DND-41 (cell line): ENCODE measurements at regions not wholly inside any gene's neighbourhood (a gene's known extent, or its start where the extent isn't known, plus 50 kb on each side); places are given as distances from the start of the nearest gene placed in this dataset.

Experiments
- ATAC-seq: fragments of 200-7000 bp; cut with Tn5 transposase; 3 replicates; pipeline ENCODE4 v1.9.1; 2021; ENCODE audit warnings: low read depth; ENCODE audit not compliant: insufficient read depth
- DNase-seq: peaks from one replicate; pipeline ENCODE4 v3.0.0-alpha.2; 2020
- H2AFZ ChIP-seq: 2 replicates; pipeline ENCODE4 v1.6.0; 2012; ENCODE audit warnings: low read depth, low read length
- H3K27ac ChIP-seq: 2 replicates; pipeline ENCODE4 v1.5.1; 2012; ENCODE audit warnings: low read length, inconsistent platforms
- H3K27me3 ChIP-seq: fragments of 200-600 bp; sonication (generic); 2 replicates; pipeline ENCODE4 v1.6.0; 2012; ENCODE audit warnings: low read length, mild to moderate bottlenecking, inconsistent platforms; ENCODE audit not compliant: insufficient read depth, poor library complexity
- H3K36me3 ChIP-seq: 2 replicates; pipeline ENCODE4 v1.5.1; 2012; ENCODE audit warnings: low read length, inconsistent platforms; ENCODE audit not compliant: insufficient read depth
- H3K4me1 ChIP-seq: 2 replicates; pipeline ENCODE4 v1.5.1; 2012; ENCODE audit warnings: mild to moderate bottlenecking, low read length; ENCODE audit not compliant: insufficient read depth
- H3K4me2 ChIP-seq: 2 replicates; pipeline ENCODE4 v1.6.0; 2012; ENCODE audit warnings: mild to moderate bottlenecking, moderate library complexity, low read length, inconsistent platforms; ENCODE audit not compliant: insufficient read depth
- H3K4me3 ChIP-seq, 2 experiments: fragments of 200-600 bp in 1 of 2; shearing (Covaris generic) in 1 of 2; 2 replicates each; pipeline ENCODE4 v1.5.1; 2012 to 2016; ENCODE audit warnings: inconsistent platforms in 2 of 2, low read length in 2 of 2, mild to moderate bottlenecking in 2 of 2, low read depth in 1 of 2, moderate library complexity in 1 of 2
- H3K79me2 ChIP-seq: 2 replicates; pipeline ENCODE4 v1.6.0; 2012; ENCODE audit warnings: low read length, inconsistent platforms; ENCODE audit not compliant: insufficient read depth
- H3K9ac ChIP-seq: 2 replicates; pipeline ENCODE4 v1.6.0; 2012; ENCODE audit warnings: low read depth, mild to moderate bottlenecking, inconsistent platforms, low read length, moderate library complexity
- H3K9me3 ChIP-seq: 2 replicates; pipeline ENCODE4 v1.5.1; 2012; ENCODE audit warnings: low read length, moderate library complexity, mild to moderate bottlenecking, inconsistent platforms; ENCODE audit not compliant: insufficient read depth, severe bottlenecking
- H4K20me1 ChIP-seq: 2 replicates; pipeline ENCODE4 v1.6.0; 2012; ENCODE audit warnings: low read length; ENCODE audit not compliant: insufficient read depth
- EZH2 ChIP-seq: IDR thresholded peaks from 3 replicates; pipeline ENCODE4 v1.6.1; 2012; ENCODE audit warnings: borderline replicate concordance, low read depth, mild to moderate bottlenecking, moderate library complexity, low read length, inconsistent platforms; ENCODE audit not compliant: severe bottlenecking
- TF ChIP-seq, protein P1 (sequence below): IDR thresholded peaks from 2 replicates; pipeline ENCODE4 v1.5.1; 2012; ENCODE audit warnings: borderline replicate concordance, low read length, moderate library complexity, mild to moderate bottlenecking; ENCODE audit not compliant: poor library complexity, severe bottlenecking; ENCODE audit errors: extremely low read depth

DNA sequence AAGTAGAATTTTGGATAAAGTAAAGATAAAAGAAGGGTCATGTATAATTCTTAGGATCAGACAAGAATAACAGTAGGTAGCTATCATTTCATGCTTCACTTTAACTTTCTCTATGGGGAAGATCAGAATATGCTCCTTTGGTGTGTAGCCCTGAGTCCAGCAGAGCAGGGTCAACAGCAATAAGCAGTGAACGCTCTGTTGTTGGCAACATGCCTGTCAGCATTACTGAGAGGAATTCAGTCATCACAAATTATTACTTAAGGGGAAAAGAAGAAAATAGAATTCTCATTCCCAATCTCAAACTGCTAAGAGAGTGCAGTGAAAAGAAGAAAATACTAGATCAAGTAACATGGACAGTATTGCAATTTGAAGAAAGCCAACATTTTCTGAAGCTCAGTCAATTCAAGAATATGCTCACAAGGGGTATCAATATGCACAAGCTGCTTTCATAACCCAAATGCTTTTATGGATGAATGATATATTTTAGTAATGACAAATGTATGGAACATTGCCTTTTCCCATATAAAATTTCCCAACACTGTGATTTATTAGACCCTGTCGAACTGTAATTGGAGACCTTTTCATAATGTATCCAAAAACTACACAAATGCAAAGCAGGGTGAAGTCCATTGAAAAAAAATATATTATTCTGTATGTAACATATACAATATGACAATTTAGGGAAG is 1359.4 kb downstream of the EFNA5 start:
- Histone ChIP-seq H3K27ac (no peak overlapping the region), H3K27me3 (no peaks in the 10 kb centered on the region), H3K36me3 (no peaks in the 10 kb centered on the region), H3K4me2 (no peak overlapping the region), H2AFZ (no peak overlapping the region), H4K20me1 (no peaks in the 10 kb centered on the region), H3K4me3 (no peak overlapping the region), H3K9me3 (no peaks in the 10 kb centered on the region), H3K4me1 (no peaks in the 10 kb centered on the region), H3K9ac (no peak overlapping the region), H3K79me2 (no peaks in the 10 kb centered on the region)
- DNase-seq (no peak), ATAC-seq (no peak)
- no peak for TF ChIP-seq EZH2
- TF ChIP-seq, protein P1, sequence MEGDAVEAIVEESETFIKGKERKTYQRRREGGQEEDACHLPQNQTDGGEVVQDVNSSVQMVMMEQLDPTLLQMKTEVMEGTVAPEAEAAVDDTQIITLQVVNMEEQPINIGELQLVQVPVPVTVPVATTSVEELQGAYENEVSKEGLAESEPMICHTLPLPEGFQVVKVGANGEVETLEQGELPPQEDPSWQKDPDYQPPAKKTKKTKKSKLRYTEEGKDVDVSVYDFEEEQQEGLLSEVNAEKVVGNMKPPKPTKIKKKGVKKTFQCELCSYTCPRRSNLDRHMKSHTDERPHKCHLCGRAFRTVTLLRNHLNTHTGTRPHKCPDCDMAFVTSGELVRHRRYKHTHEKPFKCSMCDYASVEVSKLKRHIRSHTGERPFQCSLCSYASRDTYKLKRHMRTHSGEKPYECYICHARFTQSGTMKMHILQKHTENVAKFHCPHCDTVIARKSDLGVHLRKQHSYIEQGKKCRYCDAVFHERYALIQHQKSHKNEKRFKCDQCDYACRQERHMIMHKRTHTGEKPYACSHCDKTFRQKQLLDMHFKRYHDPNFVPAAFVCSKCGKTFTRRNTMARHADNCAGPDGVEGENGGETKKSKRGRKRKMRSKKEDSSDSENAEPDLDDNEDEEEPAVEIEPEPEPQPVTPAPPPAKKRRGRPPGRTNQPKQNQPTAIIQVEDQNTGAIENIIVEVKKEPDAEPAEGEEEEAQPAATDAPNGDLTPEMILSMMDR: no peak

DNA sequence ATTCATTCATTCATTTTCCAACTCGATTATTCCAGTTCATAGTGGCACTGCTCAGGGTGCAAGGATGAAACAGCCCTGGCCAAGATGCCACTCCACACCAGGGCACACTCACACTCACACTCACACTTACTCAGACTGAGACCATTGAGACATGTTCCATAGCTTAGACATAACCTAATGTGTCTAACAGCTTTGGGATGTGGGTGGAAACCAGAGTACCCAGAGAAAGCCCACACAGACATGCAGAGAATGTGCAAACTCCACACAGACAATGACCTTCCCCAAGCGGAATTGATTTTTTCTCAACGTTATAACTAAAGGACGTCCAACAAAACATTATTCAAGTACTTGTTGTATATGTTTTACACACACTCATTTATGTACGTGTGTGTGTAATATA is 1363.5 kb downstream of the EFNA5 start:
- Histone ChIP-seq H3K9me3 (no peaks in the 10 kb centered on the region), H2AFZ (no peak overlapping the region), H3K27ac (no peak overlapping the region), H4K20me1 (no peaks in the 10 kb centered on the region), H3K4me2 (no peak overlapping the region), H3K36me3 (no peaks in the 10 kb centered on the region), H3K9ac (no peak overlapping the region), H3K4me3 (no peak overlapping the region), H3K79me2 (no peaks in the 10 kb centered on the region), H3K27me3 (no peaks in the 10 kb centered on the region), H3K4me1 (no peaks in the 10 kb centered on the region)
- TF ChIP-seq, protein P1: no peak
- TF ChIP-seq EZH2: no peak
- ATAC-seq (no peak), DNase-seq (no peak)

DNA sequence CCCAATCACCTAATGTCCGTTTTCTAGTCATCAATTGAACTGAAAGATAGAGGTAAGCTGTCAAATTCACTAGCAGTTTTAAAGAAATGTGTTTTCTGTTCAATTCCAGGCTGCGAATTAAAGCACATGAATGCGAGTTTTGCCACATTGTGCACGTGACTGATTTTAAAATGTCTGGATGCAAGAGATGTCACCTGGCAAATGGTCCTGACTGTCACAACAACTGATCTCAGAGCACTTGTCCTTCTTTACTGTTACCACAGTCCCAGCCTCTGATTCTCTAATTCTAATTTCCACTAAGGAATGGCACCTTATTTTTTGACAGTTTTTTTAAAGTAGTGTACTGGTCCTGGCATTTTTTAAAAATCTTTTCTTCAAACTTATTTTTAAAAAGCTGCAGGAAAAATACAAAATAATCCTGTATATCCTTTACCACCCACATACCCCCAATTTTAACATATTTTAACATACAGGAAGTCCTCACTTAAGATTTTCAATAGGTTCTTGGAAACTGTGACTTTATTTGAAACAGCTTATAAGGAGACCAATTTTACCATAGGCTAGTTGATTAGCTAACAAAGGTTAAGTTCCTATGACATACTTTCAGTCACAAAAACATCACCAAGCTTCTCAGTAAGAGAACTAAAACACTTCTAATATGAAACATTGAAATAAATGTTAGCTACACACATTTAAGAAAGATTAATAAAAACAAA is 1364.3 kb downstream of the EFNA5 start:
- no peaks in the 10 kb centered on the region for H4K20me1 ChIP-seq
- H2AFZ ChIP-seq: no peak overlapping the region
- no peak overlapping the region for H3K9ac ChIP-seq
- ATAC-seq (no peak), DNase-seq (no peak)
- H3K9me3 ChIP-seq: no peaks in the 10 kb centered on the region
- no peaks in the 10 kb centered on the region for H3K36me3 ChIP-seq
- no peaks in the 10 kb centered on the region for H3K27me3 ChIP-seq
- no peak overlapping the region for H3K27ac ChIP-seq
- H3K79me2 ChIP-seq: no peaks in the 10 kb centered on the region
- H3K4me1 ChIP-seq: no peaks in the 10 kb centered on the region
- no peak overlapping the region for H3K4me3 ChIP-seq
- TF ChIP-seq EZH2: no peak
- TF ChIP-seq, protein P1: no peak
- no peak overlapping the region for H3K4me2 ChIP-seq
